T-helper 2 cell treated with Interferon-gamma antibody and Interleukin-4, amounts not matched to agents 5 μg/mL and 100 μg/mL, for 36 hours (primary cell): ENCODE measurements at regions not wholly inside any gene's neighbourhood (a gene's known extent, or its start where the extent isn't known, plus 50 kb on each side); places are given as distances from the start of the nearest gene placed in this dataset.
"Not testable (repeated sequence)": the region's sequence is repeated elsewhere in the genome, so short reads cannot be mapped to it uniquely, and the experiment has no call there.

Source experiments
- DNase-seq: peaks from one replicate; pipeline ENCODE4 v3.0.0; 2021; ENCODE audit warnings: low spot score
- H3K27ac Mint-ChIP-seq: one replicate; pipeline ENCODE4 v1.8.0; 2021; ENCODE audit warnings: mild to moderate bottlenecking, mixed read lengths
- H3K27me3 Mint-ChIP-seq: one replicate; pipeline ENCODE4 v1.8.0; 2021; ENCODE audit warnings: low read depth, mixed read lengths
- H3K36me3 Mint-ChIP-seq: one replicate; pipeline ENCODE4 v1.8.0; 2021; ENCODE audit warnings: low read depth, mixed read lengths
- H3K4me1 Mint-ChIP-seq: one replicate; pipeline ENCODE4 v1.8.0; 2021; ENCODE audit warnings: low read depth, mixed read lengths
- H3K4me3 Mint-ChIP-seq: one replicate; pipeline ENCODE4 v1.8.0; 2022; ENCODE audit warnings: mild to moderate bottlenecking, moderate library complexity, mixed read lengths
- H3K9me3 Mint-ChIP-seq: one replicate; pipeline ENCODE4 v1.8.0; 2021; ENCODE audit warnings: mixed read lengths

GRCh38 chr6:12622566-12622965 is 94.0 kb upstream of the PHACTR1 start:
- Mint-ChIP-seq H3K4me3 (no peak overlapping the region), H3K27me3 (peaks cover 3% of the 10 kb centered on the region), H3K4me1 (no peaks in the 10 kb centered on the region), H3K36me3 (no peaks in the 10 kb centered on the region), H3K27ac (no peak overlapping the region), H3K9me3 (no peaks in the 10 kb centered on the region)
- no peak for DNase-seq

DNA sequence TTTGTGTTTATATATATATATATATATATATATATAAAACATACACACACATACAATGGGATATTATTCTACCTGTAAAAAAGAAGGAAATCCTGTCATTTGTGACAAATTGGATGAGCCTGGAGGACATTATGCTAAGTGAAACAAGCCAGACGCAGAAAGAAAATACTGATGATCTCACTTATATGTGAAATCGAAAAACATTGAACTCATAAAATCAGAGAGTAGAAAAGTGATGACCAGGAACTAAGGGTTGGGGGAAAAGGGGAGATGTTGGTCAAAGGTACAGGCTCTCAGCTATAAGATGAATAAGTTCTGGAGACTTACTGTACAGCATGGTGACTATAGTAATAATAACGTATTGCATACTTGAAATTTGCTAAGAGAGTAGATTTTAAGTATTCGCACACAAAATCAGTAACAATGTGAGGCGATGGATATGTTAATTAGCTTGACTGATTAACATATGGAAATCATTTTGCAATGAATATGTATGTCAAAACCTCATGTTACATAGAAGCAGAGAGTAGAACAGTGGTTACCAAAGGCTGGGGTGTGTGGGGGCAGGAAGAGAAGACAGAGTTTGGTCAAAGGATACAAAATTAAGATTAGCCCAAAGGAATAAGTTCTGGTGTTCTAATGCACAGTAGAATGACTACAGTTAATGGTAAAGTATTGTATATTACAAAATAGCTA is 92.3 kb upstream of the PHACTR1 start:
- Mint-ChIP-seq H3K4me1 (no peaks in the 10 kb centered on the region), H3K9me3 (no peaks in the 10 kb centered on the region), H3K36me3 (no peaks in the 10 kb centered on the region), H3K27ac (no peak overlapping the region), H3K27me3 (peaks cover 3% of the 10 kb centered on the region), H3K4me3 (no peak overlapping the region)
- no peak for DNase-seq

DNA sequence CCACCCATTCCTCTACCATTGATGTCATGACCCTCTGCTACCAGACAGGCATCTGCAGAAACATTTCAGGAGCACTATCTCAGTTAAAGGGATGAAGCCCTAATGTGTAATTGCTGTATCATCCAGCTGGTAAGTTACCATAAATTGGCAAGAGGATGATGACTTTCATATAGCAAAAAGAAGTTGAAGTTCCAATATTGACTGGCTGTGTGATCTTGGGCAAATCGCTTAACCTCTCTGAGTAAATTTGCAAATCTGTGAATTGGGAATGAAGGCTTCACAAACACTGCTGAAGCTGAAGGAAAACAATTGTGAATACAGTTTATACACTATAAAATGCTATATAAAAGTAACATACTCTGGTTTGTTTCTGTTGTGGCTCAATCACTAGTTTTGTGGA is 89.5 kb upstream of the PHACTR1 start:
- no peaks in the 10 kb centered on the region for H3K4me1 Mint-ChIP-seq
- no peak for DNase-seq
- no peaks in the 10 kb centered on the region for H3K36me3 Mint-ChIP-seq
- no peaks in the 10 kb centered on the region for H3K9me3 Mint-ChIP-seq
- H3K27me3 Mint-ChIP-seq: peaks cover 3% of the 10 kb centered on the region
- H3K4me3 Mint-ChIP-seq: no peak overlapping the region
- H3K27ac Mint-ChIP-seq: no peak overlapping the region

- H3K27ac Mint-ChIP-seq: no peak overlapping the region
- peaks cover 6% of the 10 kb centered on the region for H3K27me3 Mint-ChIP-seq
- no peaks in the 10 kb centered on the region for H3K36me3 Mint-ChIP-seq
- no peaks in the 10 kb centered on the region for H3K4me1 Mint-ChIP-seq
- DNase-seq: no peak
- no peaks in the 10 kb centered on the region for H3K9me3 Mint-ChIP-seq
- no peak overlapping the region for H3K4me3 Mint-ChIP-seq
Measured at GRCh38 chr6:12628327-12628726, 88.2 kb upstream of the PHACTR1 start.

DNA sequence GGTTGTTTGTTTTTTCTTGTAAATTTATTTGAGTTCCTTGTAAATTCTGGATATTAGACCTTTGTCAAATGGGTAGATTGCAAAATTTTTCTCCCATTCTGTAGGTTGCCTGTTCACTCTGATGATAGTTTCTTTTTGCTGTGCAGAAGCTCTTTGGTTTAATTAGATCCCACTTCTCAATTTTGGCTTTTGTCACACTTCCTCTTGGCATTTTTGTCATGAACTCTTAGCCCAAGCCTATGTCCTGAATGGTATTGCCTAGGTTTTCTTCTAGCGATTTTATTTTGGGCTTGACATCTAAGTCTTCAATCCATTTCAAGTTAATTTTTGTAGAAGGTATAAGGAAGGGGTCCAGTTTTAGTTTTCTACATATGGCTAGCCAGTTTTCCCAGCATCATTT is 82.8 kb upstream of the PHACTR1 start:
- not testable (repeated sequence) for H3K27ac Mint-ChIP-seq, H3K9me3 Mint-ChIP-seq, H3K36me3 Mint-ChIP-seq, H3K4me1 Mint-ChIP-seq, H3K4me3 Mint-ChIP-seq, H3K27me3 Mint-ChIP-seq, DNase-seq

DNA sequence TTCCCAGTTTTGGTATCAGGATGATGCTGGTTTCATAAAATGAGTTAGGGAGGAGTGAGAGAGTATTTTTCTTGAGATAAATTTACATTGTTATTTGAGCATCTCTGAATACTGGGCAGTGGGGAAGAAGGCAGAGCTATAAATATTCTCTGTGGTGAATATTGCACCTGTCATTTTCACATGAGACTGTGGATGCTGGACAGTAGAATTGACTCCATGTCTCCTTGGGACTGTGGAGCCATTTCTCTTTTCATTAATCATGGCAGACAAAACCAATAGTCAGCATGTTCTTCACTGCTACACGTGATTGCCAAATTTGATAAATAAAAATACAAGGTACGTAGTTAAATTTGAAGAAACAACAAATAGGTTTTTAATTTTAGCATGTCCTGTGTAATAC is 81.2 kb upstream of the PHACTR1 start:
- H3K27me3 Mint-ChIP-seq: peaks cover 6% of the 10 kb centered on the region
- no peak for DNase-seq

GRCh38 chr6:12635813-12636212 is 80.8 kb upstream of the PHACTR1 start:
- no peaks in the 10 kb centered on the region for H3K36me3 Mint-ChIP-seq

More for the DNA sequence above, 81.2 kb upstream of the PHACTR1 start:
- no peaks in the 10 kb centered on the region for H3K9me3 Mint-ChIP-seq
- no peak overlapping the region for H3K27ac Mint-ChIP-seq
- no peaks in the 10 kb centered on the region for H3K4me1 Mint-ChIP-seq
- H3K4me3 Mint-ChIP-seq: no peak overlapping the region
- H3K36me3 Mint-ChIP-seq: no peaks in the 10 kb centered on the region

DNA sequence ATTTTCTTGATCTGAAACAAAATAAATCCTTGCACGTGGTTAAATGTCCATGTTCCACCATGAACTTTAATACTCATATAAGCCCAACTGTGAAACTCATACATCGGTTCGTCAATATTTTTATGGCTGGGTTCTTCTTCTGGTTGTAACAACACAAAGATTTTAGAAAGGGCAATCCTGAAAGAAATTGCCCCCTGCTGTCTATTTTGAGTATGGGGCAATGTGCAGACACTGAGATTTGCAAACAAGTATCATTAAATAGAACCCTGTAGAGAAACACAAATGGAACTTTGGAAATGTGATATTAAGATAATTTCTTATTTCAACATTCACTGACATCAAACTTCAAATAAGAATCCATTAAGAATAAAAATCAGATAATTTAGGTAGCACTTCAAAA is 80.2 kb upstream of the PHACTR1 start:
- Mint-ChIP-seq H3K27ac (no peak overlapping the region), H3K4me1 (no peaks in the 10 kb centered on the region), H3K36me3 (no peaks in the 10 kb centered on the region), H3K4me3 (no peak overlapping the region), H3K9me3 (peaks cover 3% of the 10 kb centered on the region), H3K27me3 (peaks cover 6% of the 10 kb centered on the region)
- DNase-seq: no peak

More at GRCh38 chr6:12635813-12636212, 80.8 kb upstream of the PHACTR1 start:
- H3K9me3 Mint-ChIP-seq: peaks cover 3% of the 10 kb centered on the region
- H3K27ac Mint-ChIP-seq: no peak overlapping the region
- peaks cover 6% of the 10 kb centered on the region for H3K27me3 Mint-ChIP-seq
- no peak overlapping the region for H3K4me3 Mint-ChIP-seq
- no peaks in the 10 kb centered on the region for H3K4me1 Mint-ChIP-seq
- no peak for DNase-seq

DNA sequence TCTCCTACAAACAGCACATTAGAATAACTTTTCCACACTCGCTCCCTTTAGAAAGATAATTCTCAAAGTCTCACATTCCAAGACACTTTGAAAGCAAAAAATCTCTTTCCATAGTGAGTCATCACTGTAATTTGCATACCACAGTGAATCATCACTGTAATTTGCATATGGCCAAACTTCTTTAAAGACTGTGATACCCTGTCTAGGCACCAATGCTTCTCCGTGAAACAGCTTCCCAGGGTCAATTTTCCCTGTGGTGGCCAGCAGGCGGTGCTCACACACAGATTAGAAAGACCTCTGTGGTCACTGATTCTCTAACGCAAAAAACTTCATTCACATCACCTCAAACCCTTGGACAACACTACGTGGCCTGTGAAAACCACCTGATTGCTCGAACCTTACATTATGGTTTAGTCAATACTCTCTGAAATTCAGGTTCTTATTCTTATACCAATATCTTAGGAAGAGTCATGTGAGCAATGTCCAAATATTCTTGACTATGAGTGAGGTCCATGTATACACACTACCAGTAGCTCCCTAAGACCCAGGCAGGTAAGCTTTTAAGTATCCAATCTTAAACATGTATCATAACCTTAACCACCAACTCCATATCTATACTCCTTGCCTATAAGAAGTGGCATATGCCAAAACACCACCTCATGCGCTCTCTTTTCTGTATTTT is 78.5 kb upstream of the PHACTR1 start:
- no peak overlapping the region for H3K27ac Mint-ChIP-seq
- H3K4me1 Mint-ChIP-seq: no peaks in the 10 kb centered on the region
- H3K4me3 Mint-ChIP-seq: no peak overlapping the region
- H3K27me3 Mint-ChIP-seq: peaks cover 4% of the 10 kb centered on the region
- H3K36me3 Mint-ChIP-seq: no peaks in the 10 kb centered on the region
- peaks cover 3% of the 10 kb centered on the region for H3K9me3 Mint-ChIP-seq
- peak; percentile 35 for DNase-seq

DNA sequence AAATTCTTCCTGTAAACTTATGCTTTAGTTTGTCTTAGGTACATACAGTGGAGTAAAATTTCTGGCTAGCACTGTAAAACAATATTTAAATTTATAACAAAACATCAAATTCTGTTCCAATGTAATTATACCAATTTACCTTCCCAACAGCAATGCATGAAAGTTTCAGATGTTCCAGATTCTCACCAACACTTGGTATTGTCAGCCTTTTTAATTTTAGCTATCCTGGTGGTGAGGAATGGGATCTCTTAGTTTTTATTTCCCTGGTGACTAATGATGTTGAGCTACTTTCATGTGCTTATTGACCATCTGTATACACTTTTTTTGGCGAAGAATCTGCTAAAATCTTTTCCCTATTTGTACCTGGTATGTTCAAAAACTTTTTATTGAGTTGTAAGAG is 76.1 kb upstream of the PHACTR1 start:
- H3K27me3 Mint-ChIP-seq: peaks cover 2% of the 10 kb centered on the region
- H3K36me3 Mint-ChIP-seq: no peaks in the 10 kb centered on the region
- H3K27ac Mint-ChIP-seq: no peak overlapping the region
- H3K4me3 Mint-ChIP-seq: no peak overlapping the region
- no peak for DNase-seq
- H3K4me1 Mint-ChIP-seq: no peaks in the 10 kb centered on the region
- H3K9me3 Mint-ChIP-seq: peaks cover 3% of the 10 kb centered on the region

DNA sequence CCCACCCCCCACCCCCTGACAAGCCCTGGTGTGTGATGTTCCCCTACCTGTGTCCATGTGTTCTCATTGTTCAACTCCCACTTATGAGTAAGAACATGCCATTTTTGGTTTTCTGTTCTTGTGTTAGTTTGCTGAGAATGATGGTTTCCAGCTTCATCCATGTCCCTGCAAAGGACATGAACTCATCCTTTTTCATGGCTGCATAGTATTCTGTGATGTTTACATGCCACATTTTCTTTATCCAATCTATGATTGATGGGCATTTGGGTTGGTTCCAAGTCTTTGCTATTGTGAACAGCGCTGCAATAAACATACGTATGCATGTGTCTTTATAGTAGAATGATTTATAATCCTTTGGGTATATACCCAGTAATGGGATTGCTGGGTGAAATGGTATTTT is 74.8 kb upstream of the PHACTR1 start:
- not testable (repeated sequence) for H3K27ac Mint-ChIP-seq, DNase-seq, H3K27me3 Mint-ChIP-seq, H3K36me3 Mint-ChIP-seq, H3K4me1 Mint-ChIP-seq, H3K9me3 Mint-ChIP-seq, H3K4me3 Mint-ChIP-seq

DNA sequence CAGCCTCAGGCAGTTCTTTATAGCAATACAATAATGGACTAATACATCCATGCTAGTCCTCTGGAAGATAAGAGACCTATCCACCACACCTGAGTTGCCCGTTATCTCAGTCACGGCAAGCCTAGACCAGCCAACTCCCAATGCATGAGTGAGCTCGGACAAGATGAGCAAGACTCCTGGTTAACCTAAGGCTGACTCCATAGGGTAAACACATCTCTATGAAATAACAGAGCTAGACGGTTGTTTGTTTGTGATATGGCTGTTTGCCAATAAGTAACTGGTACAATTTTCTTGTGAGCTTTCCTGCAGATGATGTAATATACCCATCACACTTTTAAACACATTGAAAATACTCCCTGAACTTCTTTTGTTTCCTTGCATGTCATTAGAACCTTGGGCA is 70.6 kb upstream of the PHACTR1 start:
- Mint-ChIP-seq H3K36me3 (no peaks in the 10 kb centered on the region), H3K4me3 (no peak overlapping the region), H3K27me3 (no peaks in the 10 kb centered on the region), H3K9me3 (no peaks in the 10 kb centered on the region), H3K27ac (no peak overlapping the region), H3K4me1 (no peaks in the 10 kb centered on the region)
- no peak for DNase-seq

DNA sequence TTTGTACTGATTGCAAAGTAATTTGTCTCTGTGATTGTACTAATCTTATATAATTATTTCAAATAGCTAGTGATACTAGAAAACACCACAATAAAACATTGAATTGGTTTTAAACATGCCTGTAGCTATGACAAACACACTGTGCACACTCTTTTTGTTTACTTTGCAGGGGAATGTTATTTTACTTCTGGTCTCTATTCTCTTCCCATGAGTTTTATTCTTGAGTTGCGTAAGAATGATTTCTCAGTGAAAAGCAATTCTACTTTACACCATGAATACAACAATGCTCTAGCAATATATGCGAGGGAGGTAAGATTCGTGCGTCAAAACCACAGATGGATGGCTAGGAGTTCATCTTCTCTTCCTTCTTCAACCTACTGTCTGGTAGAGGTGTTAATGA is 68.4 kb upstream of the PHACTR1 start:
- no peaks in the 10 kb centered on the region for H3K27me3 Mint-ChIP-seq
- no peak overlapping the region for H3K27ac Mint-ChIP-seq
- H3K36me3 Mint-ChIP-seq: no peaks in the 10 kb centered on the region
- H3K4me1 Mint-ChIP-seq: no peaks in the 10 kb centered on the region
- H3K4me3 Mint-ChIP-seq: no peak overlapping the region
- no peak for DNase-seq
- no peaks in the 10 kb centered on the region for H3K9me3 Mint-ChIP-seq

GRCh38 chr6:12649325-12649724 is 67.2 kb upstream of the PHACTR1 start:
- H3K4me3 Mint-ChIP-seq: no peak overlapping the region
- no peaks in the 10 kb centered on the region for H3K9me3 Mint-ChIP-seq
- H3K27me3 Mint-ChIP-seq: no peaks in the 10 kb centered on the region

GRCh38 chr6:12653486-12653885 is 63.1 kb upstream of the PHACTR1 start:
- no peak overlapping the region for H3K27ac Mint-ChIP-seq
- no peaks in the 10 kb centered on the region for H3K27me3 Mint-ChIP-seq
- H3K4me1 Mint-ChIP-seq: peaks cover 6% of the 10 kb centered on the region

More at GRCh38 chr6:12649325-12649724, 67.2 kb upstream of the PHACTR1 start:
- Mint-ChIP-seq H3K4me1 (no peaks in the 10 kb centered on the region), H3K36me3 (no peaks in the 10 kb centered on the region), H3K27ac (no peak overlapping the region)
- DNase-seq: no peak

More at GRCh38 chr6:12653486-12653885, 63.1 kb upstream of the PHACTR1 start:
- Mint-ChIP-seq H3K36me3 (no peaks in the 10 kb centered on the region), H3K4me3 (no peak overlapping the region), H3K9me3 (no peaks in the 10 kb centered on the region)
- no peak for DNase-seq
